A673 (cell line): ENCODE measurements at regions not wholly inside any gene's neighbourhood (a gene's known extent, or its start where the extent isn't known, plus 50 kb on each side); places are given as distances from the start of the nearest gene placed in this dataset.

Experiments used
- EZH2 ChIP-seq: fragments of 200-600 bp; sonication (generic); IDR thresholded peaks from 2 replicates; pipeline ENCODE4 v1.6.1; 2017; ENCODE audit warnings: borderline replicate concordance, low read depth, mild to moderate bottlenecking, mixed read lengths, antibody characterized with exemption, low read length; ENCODE audit not compliant: poor library complexity, severe bottlenecking
- TF ChIP-seq, protein P1 (sequence below): fragments of 300-800, 200-600 bp; sonication (generic); conservative IDR thresholded peaks from 2 replicates; pipeline ENCODE4 v1.5.1; 2017; ENCODE audit warnings: low read depth, mild to moderate bottlenecking, antibody characterized with exemption, low read length, moderate library complexity, mixed read lengths

DNA sequence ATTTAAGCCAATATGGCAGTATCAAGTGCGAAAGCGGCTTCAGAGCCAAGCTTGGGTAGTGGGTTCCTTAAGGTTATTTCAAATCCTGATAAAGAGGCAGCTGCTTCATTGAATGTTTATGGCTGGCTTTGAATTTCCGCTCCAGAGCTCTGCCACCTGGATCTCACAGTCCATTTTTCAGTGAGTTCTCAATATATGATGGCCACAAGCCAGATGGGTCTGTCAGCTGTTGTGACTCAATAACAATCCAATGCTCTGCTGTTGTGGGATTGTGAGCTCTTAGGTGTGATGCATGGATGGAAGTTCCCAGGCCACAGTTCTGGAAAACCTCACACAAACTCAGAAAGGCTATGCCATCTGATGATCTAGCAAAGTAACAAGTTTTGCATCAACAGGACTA lies 743.8 kb upstream of the LRRN3 start:
- TF ChIP-seq, protein P1, sequence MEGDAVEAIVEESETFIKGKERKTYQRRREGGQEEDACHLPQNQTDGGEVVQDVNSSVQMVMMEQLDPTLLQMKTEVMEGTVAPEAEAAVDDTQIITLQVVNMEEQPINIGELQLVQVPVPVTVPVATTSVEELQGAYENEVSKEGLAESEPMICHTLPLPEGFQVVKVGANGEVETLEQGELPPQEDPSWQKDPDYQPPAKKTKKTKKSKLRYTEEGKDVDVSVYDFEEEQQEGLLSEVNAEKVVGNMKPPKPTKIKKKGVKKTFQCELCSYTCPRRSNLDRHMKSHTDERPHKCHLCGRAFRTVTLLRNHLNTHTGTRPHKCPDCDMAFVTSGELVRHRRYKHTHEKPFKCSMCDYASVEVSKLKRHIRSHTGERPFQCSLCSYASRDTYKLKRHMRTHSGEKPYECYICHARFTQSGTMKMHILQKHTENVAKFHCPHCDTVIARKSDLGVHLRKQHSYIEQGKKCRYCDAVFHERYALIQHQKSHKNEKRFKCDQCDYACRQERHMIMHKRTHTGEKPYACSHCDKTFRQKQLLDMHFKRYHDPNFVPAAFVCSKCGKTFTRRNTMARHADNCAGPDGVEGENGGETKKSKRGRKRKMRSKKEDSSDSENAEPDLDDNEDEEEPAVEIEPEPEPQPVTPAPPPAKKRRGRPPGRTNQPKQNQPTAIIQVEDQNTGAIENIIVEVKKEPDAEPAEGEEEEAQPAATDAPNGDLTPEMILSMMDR = no peak
- TF ChIP-seq EZH2 = no peak
